HFFc6 (cell line): ENCODE measurements at regions not wholly inside any gene's neighbourhood (a gene's known extent, or its start where the extent isn't known, plus 50 kb on each side); places are given as distances from the start of the nearest gene placed in this dataset.

Source experiments
- DNase-seq: peaks from one replicate; pipeline ENCODE4 v3.0.0-alpha.2; 2018
- H3K27ac Mint-ChIP-seq: 2 replicates; pipeline ENCODE4 v1.8.0; 2020; ENCODE audit warnings: mild to moderate bottlenecking, mixed read lengths
- H3K27me3 Mint-ChIP-seq: 2 replicates; pipeline ENCODE4 v1.8.0; 2021; ENCODE audit warnings: mild to moderate bottlenecking, moderate library complexity, mixed read lengths; ENCODE audit not compliant: insufficient read depth
- H3K36me3 Mint-ChIP-seq: 2 replicates; pipeline ENCODE4 v1.8.0; 2021; ENCODE audit warnings: low read depth, mixed read lengths
- H3K4me1 Mint-ChIP-seq: 2 replicates; pipeline ENCODE4 v1.8.0; 2020; ENCODE audit warnings: low read depth, mixed read lengths
- H3K4me3 Mint-ChIP-seq: 2 replicates; pipeline ENCODE4 v1.8.0; 2020; ENCODE audit warnings: mild to moderate bottlenecking, moderate library complexity, mixed read lengths
- H3K9me3 Mint-ChIP-seq: 2 replicates; pipeline ENCODE4 v1.8.0; 2020; ENCODE audit warnings: mild to moderate bottlenecking, mixed read lengths
- TF ChIP-seq, protein P1 (sequence below): fragments of 200-600 bp; sonication (generic); IDR thresholded peaks from 2 replicates; pipeline ENCODE4 v1.5.0; 2021; ENCODE audit warnings: antibody characterized with exemption, mild to moderate bottlenecking

- Mint-ChIP-seq H3K36me3 (no peaks in the 10 kb centered on the region), H3K9me3 (no peaks in the 10 kb centered on the region), H3K27me3 (no peaks in the 10 kb centered on the region; the same call in 1 of the 2 replicates), H3K4me3 (peak overlapping the region; percentile 81), H3K27ac (peak overlapping the region; percentile 94), H3K4me1 (peaks cover 37% of the 10 kb centered on the region)
- TF ChIP-seq, protein P1, sequence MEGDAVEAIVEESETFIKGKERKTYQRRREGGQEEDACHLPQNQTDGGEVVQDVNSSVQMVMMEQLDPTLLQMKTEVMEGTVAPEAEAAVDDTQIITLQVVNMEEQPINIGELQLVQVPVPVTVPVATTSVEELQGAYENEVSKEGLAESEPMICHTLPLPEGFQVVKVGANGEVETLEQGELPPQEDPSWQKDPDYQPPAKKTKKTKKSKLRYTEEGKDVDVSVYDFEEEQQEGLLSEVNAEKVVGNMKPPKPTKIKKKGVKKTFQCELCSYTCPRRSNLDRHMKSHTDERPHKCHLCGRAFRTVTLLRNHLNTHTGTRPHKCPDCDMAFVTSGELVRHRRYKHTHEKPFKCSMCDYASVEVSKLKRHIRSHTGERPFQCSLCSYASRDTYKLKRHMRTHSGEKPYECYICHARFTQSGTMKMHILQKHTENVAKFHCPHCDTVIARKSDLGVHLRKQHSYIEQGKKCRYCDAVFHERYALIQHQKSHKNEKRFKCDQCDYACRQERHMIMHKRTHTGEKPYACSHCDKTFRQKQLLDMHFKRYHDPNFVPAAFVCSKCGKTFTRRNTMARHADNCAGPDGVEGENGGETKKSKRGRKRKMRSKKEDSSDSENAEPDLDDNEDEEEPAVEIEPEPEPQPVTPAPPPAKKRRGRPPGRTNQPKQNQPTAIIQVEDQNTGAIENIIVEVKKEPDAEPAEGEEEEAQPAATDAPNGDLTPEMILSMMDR = no peak
- no peak for DNase-seq
These were observed 92.8 kb upstream of the PARD3 start for GRCh38 chr10:34907743-34908430.

GRCh38 chr10:34906067-34906965 lies 91.2 kb upstream of the PARD3 start:
- H3K27me3 Mint-ChIP-seq = no peaks in the 10 kb centered on the region
- no peaks in the 10 kb centered on the region for H3K36me3 Mint-ChIP-seq
- H3K4me3 Mint-ChIP-seq = no peak overlapping the region
- H3K9me3 Mint-ChIP-seq = no peaks in the 10 kb centered on the region
- TF ChIP-seq, protein P1 = no peak
- no peak overlapping the region for H3K27ac Mint-ChIP-seq
- peaks cover 31% of the 10 kb centered on the region for H3K4me1 Mint-ChIP-seq
- DNase-seq = no peak

DNA sequence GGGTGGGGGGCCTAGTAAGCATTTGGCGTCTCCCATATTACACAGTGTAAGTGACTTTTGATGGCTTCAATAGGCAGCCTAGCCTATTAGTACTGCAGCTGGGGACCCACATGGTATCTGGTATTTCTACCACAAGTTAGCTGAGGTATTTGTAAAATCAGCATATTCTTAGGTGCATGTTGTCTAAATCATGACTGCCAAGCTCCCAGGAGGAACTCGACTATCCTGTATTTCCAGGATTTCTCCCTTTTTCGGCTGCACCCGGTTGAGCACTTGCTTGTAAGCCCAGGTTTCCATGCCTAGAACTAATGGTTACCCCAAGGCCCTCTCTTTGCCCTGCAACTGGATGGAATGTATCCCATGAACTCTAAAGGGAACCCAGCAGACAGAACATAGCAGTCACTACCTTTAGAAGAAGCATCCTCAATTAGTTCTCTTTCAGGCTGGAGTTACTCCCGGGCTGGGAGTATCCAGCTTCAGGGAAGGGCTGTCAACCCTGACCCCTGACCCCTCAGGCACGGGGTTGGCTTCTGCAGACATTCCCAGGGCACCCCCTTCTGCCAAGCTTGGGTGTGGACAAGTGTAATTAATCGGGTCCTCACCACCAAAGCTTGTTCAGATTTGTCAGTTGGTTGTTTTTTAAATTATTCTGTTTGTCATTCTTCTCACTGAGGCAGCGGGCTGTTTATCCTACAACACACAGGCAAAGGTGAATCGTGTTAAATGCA lies 90.3 kb upstream of the PARD3 start:
- Mint-ChIP-seq H3K36me3 (no peaks in the 10 kb centered on the region), H3K9me3 (no peaks in the 10 kb centered on the region), H3K27ac (no peak overlapping the region), H3K4me1 (peaks cover 29% of the 10 kb centered on the region), H3K4me3 (no peak overlapping the region), H3K27me3 (no peaks in the 10 kb centered on the region)
- no peak for DNase-seq
- TF ChIP-seq, protein P1 = no peak

DNA sequence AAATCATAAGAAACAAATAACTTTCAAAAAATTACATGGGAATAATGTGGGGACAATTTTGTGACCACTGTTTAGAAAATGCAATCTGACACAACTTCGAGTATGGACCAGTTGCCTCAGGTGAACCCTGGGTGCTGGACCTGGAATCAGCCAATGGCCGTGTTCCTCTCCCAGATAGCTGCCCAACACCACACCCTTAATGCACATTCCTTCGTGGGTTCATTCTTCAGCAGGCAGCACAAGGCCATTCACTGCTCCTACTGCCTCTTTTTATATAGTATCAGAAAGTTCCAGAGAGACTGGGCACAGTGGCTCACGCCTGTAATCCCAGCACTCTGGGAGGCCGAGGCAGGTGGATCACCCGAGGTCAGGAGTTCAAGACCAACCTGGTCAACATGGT lies 89.1 kb upstream of the PARD3 start:
- Mint-ChIP-seq H3K27ac (no peak overlapping the region), H3K4me1 (peaks cover 18% of the 10 kb centered on the region), H3K9me3 (no peaks in the 10 kb centered on the region), H3K4me3 (no peak overlapping the region), H3K36me3 (no peaks in the 10 kb centered on the region), H3K27me3 (no peaks in the 10 kb centered on the region)
- DNase-seq = no peak
- TF ChIP-seq, protein P1 = no peak

DNA sequence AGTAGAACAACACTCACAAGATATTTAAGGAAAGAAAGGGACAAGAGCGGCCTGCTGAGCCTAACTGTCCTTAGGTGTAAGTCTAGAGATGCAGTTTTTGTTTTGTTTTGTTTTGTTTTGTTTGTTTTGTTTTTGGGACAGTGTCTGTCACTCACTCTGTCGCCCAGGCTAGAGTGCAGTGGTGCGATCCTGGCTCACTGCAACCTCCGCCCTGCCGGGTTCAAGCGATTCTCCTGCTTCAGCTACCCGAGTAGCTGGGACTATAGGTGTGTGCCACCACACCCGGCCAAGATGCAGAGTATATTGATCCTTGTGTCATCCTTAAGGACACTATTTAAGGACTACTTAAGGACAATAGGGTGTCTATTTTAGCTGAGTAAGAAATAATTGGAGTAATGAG lies 84.1 kb upstream of the PARD3 start:
- Mint-ChIP-seq H3K9me3 (no peaks in the 10 kb centered on the region), H3K4me1 (no peaks in the 10 kb centered on the region), H3K27ac (no peak overlapping the region), H3K36me3 (no peaks in the 10 kb centered on the region), H3K4me3 (no peak overlapping the region), H3K27me3 (peaks cover 13% of the 10 kb centered on the region)
- TF ChIP-seq, protein P1 = no peak
- no peak for DNase-seq
